Keratinocyte (primary cell): ENCODE measurements at regions not wholly inside any gene's neighbourhood (a gene's known extent, or its start where the extent isn't known, plus 50 kb on each side); places are given as distances from the start of the nearest gene placed in this dataset.

Experiments used
- CTCF ChIP-seq, 3 experiments: IDR thresholded peaks in 1 of 3; conservative IDR thresholded peaks in 1 of 3; optimal IDR thresholded peaks in 1 of 3; 2 replicates in 2 of 3; 3 replicates in 1 of 3; pipeline versions ENCODE3 to v1.5.1; 2011; ENCODE audit warnings: low read length in 3 of 3, mild to moderate bottlenecking in 3 of 3, moderate library complexity in 2 of 3, control low read depth in 1 of 3, inconsistent platforms in 1 of 3; ENCODE audit not compliant: insufficient read depth in 2 of 3; ENCODE audit errors: extremely low read depth in 1 of 3
- EZH2 ChIP-seq: IDR thresholded peaks from one replicate; pipeline ENCODE4 v1.6.1; 2012; ENCODE audit warnings: inconsistent platforms, mild to moderate bottlenecking, low read length, moderate library complexity

GRCh38 chr7:34219153-34219718 is 313.9 kb downstream of the BMPER start:
- TF ChIP-seq CTCF (optimal IDR thresholded peaks at IDR 0.05 in 1 of 3, IDR thresholded peaks at IDR 0.05 in 1 of 3, conservative IDR thresholded peaks at IDR 0.05 in 1 of 3; ENCODE audit: extremely low read depth in 1 of 3, insufficient read depth in 2 of 3, low read length in 3 of 3) (no peak), EZH2 (no peak)
